SU-DHL-6 (cell line): ENCODE measurements at regions not wholly inside any gene's neighbourhood (a gene's known extent, or its start where the extent isn't known, plus 50 kb on each side); places are given as distances from the start of the nearest gene placed in this dataset.
"Not testable (repeated sequence)": the region's sequence is repeated elsewhere in the genome, so short reads cannot be mapped to it uniquely, and the experiment has no call there.

Experiments
- H2AFZ ChIP-seq: fragments of 200-600 bp; sonication (generic); 2 replicates; pipeline ENCODE4 v1.6.1; 2014; ENCODE audit warnings: low read depth, mild to moderate bottlenecking, moderate library complexity, mixed read lengths, antibody characterized with exemption, low read length; ENCODE audit not compliant: severe bottlenecking
- H3F3A ChIP-seq: fragments of 200-600 bp; shearing (Covaris generic); 2 replicates; pipeline ENCODE4 v1.6.0; 2016; ENCODE audit warnings: antibody characterized with exemption, mild to moderate bottlenecking; ENCODE audit not compliant: insufficient read depth
- H3K27ac ChIP-seq: fragments of 200-600 bp; sonication (generic); 2 replicates; pipeline ENCODE4 v1.5.1; 2016; ENCODE audit warnings: low read depth, mild to moderate bottlenecking, low read length, moderate library complexity, mixed read lengths
- H3K27me3 ChIP-seq: fragments of 200-600 bp; sonication (generic), shearing (Covaris generic); 2 replicates; pipeline ENCODE4 v1.6.0; 2014; ENCODE audit warnings: mild to moderate bottlenecking, low read length
- H3K36me3 ChIP-seq: fragments of 200-600 bp; sonication (generic); 2 replicates; pipeline ENCODE4 v1.6.1; 2014; ENCODE audit warnings: mild to moderate bottlenecking, low read length, mixed read lengths
- H3K4me2 ChIP-seq: fragments of 300-600, 200-600 bp; shearing (Covaris generic), sonication (generic); 2 replicates; pipeline ENCODE4 v1.6.0; 2014; ENCODE audit warnings: low read length, low read depth, mild to moderate bottlenecking; ENCODE audit not compliant: poor library complexity, severe bottlenecking
- H3K4me3 ChIP-seq: fragments of 200-600 bp; sonication (generic); 2 replicates; pipeline ENCODE4 v1.5.1; 2014; ENCODE audit warnings: antibody characterized with exemption, low read length, mild to moderate bottlenecking, mixed read lengths; ENCODE audit not compliant: insufficient read depth, poor library complexity, severe bottlenecking
- H3K79me2 ChIP-seq: fragments of 200-600 bp; sonication (generic); 2 replicates; pipeline ENCODE4 v1.6.1; 2014; ENCODE audit warnings: mild to moderate bottlenecking, low read length, moderate library complexity; ENCODE audit not compliant: insufficient read depth
- H3K9ac ChIP-seq: fragments of 200-600 bp; sonication (generic); 2 replicates; pipeline ENCODE4 v1.7.0; 2014; ENCODE audit warnings: mild to moderate bottlenecking, low read length
- H3K9me2 ChIP-seq: fragments of 200-600 bp; sonication (generic); replicated peaks from 2 replicates; pipeline ENCODE4 v1.6.1; 2014; ENCODE audit warnings: low read length; ENCODE audit not compliant: insufficient read depth
- H3K9me3 ChIP-seq: fragments of 200-600 bp; sonication (generic); 2 replicates; pipeline ENCODE4 v1.6.1; 2014; ENCODE audit warnings: low read length, mixed read lengths; ENCODE audit not compliant: insufficient read depth
- H4K20me1 ChIP-seq: fragments of 200-600 bp; sonication (generic); 2 replicates; pipeline ENCODE4 v1.6.1; 2014; ENCODE audit warnings: low read depth, mild to moderate bottlenecking, antibody characterized with exemption, low read length, moderate library complexity, mixed read lengths
- EZH2phosphoT487 ChIP-seq: fragments of 200-600 bp; sonication (generic), shearing (Covaris generic); conservative IDR thresholded peaks from 2 replicates; pipeline ENCODE4 v1.6.1; 2018; ENCODE audit warnings: mild to moderate bottlenecking, antibody characterized with exemption, low read length, moderate library complexity, mixed read lengths
- TF ChIP-seq, protein P1 (sequence below): fragments of 200-600 bp; sonication (generic); IDR thresholded peaks from one replicate; pipeline ENCODE4 v1.5.1; 2017; ENCODE audit warnings: antibody characterized with exemption, mild to moderate bottlenecking, low read length, moderate library complexity; ENCODE audit not compliant: insufficient read depth, poor library complexity, severe bottlenecking

DNA sequence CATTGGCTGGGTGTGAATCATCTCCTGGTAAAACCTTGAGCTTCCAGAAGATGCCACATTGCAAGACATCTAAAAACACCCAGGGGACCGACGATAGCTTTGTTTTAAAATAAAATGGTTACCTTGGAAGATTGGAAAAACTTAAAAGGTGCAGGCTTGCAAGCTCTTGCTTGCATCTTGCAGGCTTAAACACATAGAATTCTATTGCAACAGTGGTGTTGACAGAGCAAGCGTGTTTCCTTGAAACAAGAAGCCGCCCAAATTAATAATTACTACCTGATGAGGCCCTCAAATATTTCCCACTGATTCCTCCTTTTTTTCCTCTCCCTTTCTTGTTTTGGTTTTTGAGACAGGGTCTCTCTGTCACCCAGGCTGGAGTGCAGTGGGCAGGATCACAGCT, 137.1 kb upstream of the BASP1 start:
- Histone ChIP-seq H3K9ac (no peak overlapping the region), H3K9me2 (no peaks in the 10 kb centered on the region), H3K36me3 (no peaks in the 10 kb centered on the region), H3K27me3 (no peaks in the 10 kb centered on the region), H2AFZ (no peak overlapping the region), H3K4me2 (no peak overlapping the region), H3K9me3 (no peaks in the 10 kb centered on the region), H3F3A (no peaks in the 10 kb centered on the region), H4K20me1 (no peaks in the 10 kb centered on the region), H3K4me3 (no peak overlapping the region), H3K79me2 (no peaks in the 10 kb centered on the region), H3K27ac (no peak overlapping the region)
- TF ChIP-seq, protein P1, sequence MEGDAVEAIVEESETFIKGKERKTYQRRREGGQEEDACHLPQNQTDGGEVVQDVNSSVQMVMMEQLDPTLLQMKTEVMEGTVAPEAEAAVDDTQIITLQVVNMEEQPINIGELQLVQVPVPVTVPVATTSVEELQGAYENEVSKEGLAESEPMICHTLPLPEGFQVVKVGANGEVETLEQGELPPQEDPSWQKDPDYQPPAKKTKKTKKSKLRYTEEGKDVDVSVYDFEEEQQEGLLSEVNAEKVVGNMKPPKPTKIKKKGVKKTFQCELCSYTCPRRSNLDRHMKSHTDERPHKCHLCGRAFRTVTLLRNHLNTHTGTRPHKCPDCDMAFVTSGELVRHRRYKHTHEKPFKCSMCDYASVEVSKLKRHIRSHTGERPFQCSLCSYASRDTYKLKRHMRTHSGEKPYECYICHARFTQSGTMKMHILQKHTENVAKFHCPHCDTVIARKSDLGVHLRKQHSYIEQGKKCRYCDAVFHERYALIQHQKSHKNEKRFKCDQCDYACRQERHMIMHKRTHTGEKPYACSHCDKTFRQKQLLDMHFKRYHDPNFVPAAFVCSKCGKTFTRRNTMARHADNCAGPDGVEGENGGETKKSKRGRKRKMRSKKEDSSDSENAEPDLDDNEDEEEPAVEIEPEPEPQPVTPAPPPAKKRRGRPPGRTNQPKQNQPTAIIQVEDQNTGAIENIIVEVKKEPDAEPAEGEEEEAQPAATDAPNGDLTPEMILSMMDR, result no peak
- no peak for TF ChIP-seq EZH2phosphoT487

DNA sequence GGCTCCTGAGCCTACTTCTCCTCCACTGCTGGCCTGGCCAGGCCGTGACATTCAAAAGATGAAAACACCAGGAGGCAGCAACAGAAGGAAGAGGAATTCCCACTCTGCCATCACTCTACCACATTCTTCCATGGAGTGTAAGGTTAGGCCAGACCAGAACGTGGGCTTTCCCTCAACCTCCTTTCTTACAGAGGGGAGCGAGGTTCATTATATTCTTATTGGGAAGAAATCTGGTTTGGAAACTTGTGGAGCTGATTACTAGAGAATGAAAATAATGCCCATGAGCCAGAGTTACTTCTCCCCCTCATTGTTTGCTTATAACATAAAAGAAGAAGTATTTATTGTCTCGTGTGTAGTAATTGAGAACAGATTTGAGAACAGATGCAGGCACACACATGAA, 136.3 kb upstream of the BASP1 start:
- H3K4me3 ChIP-seq, result no peak overlapping the region

DNA sequence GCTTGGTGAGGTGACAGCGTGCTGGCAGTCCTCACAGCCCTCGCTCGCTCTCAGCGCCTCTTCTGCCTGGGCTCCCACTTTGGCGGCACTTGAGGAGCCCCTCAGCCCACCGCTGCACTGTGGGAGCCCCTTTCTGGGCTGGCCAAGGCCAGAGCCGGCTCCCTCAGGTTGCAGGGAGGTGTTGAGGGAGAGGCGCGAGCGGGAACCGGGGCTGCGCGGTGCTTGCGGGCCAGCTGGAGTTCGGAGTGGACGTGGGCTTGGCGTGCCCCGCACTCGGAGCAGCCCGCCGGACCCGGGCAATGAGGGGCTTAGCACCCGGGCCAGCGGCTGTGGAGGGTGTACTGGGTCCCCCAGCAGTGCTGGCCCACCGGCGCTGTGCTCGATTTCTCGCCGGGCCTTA, 134.2 kb upstream of the BASP1 start:
- H4K20me1 ChIP-seq, H3K9me2 ChIP-seq, H3K4me3 ChIP-seq, H3K27ac ChIP-seq, H3F3A ChIP-seq, H3K4me2 ChIP-seq, H3K9me3 ChIP-seq, H3K36me3 ChIP-seq, H3K79me2 ChIP-seq, H2AFZ ChIP-seq, H3K9ac ChIP-seq, H3K27me3 ChIP-seq: not testable (repeated sequence)

More for the DNA sequence above, 136.3 kb upstream of the BASP1 start:
- Histone ChIP-seq H3K9me2 (no peaks in the 10 kb centered on the region), H3K9ac (no peak overlapping the region), H3K27me3 (no peaks in the 10 kb centered on the region), H3K79me2 (no peaks in the 10 kb centered on the region), H3K4me2 (no peak overlapping the region), H3K9me3 (no peaks in the 10 kb centered on the region), H3K27ac (no peak overlapping the region), H2AFZ (no peak overlapping the region), H3F3A (no peaks in the 10 kb centered on the region), H3K36me3 (no peaks in the 10 kb centered on the region), H4K20me1 (no peaks in the 10 kb centered on the region)
- no peak for TF ChIP-seq EZH2phosphoT487
- TF ChIP-seq, protein P1, result no peak

DNA sequence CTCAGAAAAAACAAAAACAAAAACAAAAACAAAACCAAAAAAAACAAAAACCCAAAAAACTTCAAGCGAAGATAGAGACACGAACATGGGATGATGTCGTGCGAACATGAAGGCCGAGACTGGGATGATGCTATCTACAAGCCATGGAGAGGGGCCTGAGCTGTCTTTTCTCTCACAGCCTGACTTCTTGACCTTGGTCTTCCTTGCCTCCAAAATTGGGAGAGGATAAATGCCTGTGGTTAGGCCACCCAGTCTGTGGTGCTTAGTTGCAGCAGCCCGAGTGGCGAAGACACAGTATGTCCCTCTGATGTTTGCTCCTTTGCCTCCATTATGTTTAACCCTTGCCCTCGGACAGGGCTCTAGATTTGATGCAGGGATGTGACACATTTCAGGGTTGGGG, 130.4 kb upstream of the BASP1 start:
- no peaks in the 10 kb centered on the region for H3K9me3 ChIP-seq
- no peaks in the 10 kb centered on the region for H3K27me3 ChIP-seq
- H3F3A ChIP-seq, result no peaks in the 10 kb centered on the region
- no peak overlapping the region for H3K4me2 ChIP-seq
- no peaks in the 10 kb centered on the region for H3K9me2 ChIP-seq
- TF ChIP-seq, protein P1, result no peak
- TF ChIP-seq EZH2phosphoT487, result no peak
- no peak overlapping the region for H3K27ac ChIP-seq
- H4K20me1 ChIP-seq, result no peaks in the 10 kb centered on the region
- no peak overlapping the region for H2AFZ ChIP-seq
- no peaks in the 10 kb centered on the region for H3K79me2 ChIP-seq
- H3K4me3 ChIP-seq, result no peak overlapping the region
- no peak overlapping the region for H3K9ac ChIP-seq
- H3K36me3 ChIP-seq, result no peaks in the 10 kb centered on the region
